ENCODE measurements at regions not wholly inside any gene's neighbourhood (a gene's known extent, or its start where the extent isn't known, plus 50 kb on each side); places are given as distances from the start of the nearest gene placed in this dataset.

DNA sequence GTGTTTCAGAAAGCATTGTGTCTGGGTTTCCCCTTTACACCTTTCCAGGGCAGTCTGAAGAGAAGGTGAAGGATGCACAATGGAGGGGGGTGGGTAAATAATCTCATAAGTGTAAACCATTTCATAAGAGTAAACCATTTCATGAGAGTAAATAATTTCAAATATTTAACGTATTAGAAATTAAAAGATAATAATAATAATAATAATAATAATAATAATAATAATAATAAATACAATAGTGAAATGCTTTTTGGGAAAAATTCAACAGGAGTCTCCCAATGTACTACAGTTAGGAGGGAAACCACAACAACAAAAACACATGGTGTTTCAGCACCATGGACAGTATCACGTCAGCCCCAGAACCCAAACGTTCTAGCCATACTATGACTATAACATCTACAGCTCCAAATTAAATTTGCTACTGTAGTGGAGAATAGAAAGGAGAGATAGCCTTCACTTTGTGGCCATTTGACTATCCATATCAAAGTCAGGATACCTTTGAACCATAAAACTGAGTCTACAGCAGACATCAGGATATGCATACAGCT is 691.8 kb downstream of the BCL11B start:
- Histone ChIP-seq H3K27ac (no peak overlapping the region), H3K4me1 (no peaks in the 10 kb centered on the region), H3K36me3 (no peaks in the 10 kb centered on the region), H3K27me3 (peaks cover 6% of the 10 kb centered on the region), H3K9me3 (no peaks in the 10 kb centered on the region), H3K4me3 (no peak overlapping the region)
- WGBS, 2 donors (ENCODE audit: low coverage in 1 of 2): 6 to 8% methylated on average over 3 of the region's 3 CpGs
- TF ChIP-seq EP300 (IDR thresholded peaks at IDR 0.05): no peak
- TF ChIP-seq, protein P1, sequence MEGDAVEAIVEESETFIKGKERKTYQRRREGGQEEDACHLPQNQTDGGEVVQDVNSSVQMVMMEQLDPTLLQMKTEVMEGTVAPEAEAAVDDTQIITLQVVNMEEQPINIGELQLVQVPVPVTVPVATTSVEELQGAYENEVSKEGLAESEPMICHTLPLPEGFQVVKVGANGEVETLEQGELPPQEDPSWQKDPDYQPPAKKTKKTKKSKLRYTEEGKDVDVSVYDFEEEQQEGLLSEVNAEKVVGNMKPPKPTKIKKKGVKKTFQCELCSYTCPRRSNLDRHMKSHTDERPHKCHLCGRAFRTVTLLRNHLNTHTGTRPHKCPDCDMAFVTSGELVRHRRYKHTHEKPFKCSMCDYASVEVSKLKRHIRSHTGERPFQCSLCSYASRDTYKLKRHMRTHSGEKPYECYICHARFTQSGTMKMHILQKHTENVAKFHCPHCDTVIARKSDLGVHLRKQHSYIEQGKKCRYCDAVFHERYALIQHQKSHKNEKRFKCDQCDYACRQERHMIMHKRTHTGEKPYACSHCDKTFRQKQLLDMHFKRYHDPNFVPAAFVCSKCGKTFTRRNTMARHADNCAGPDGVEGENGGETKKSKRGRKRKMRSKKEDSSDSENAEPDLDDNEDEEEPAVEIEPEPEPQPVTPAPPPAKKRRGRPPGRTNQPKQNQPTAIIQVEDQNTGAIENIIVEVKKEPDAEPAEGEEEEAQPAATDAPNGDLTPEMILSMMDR (IDR thresholded peaks at IDR 0.05): no peak
- TF ChIP-seq POLR2A (IDR thresholded peaks at IDR 0.05): no peak
- TF ChIP-seq POLR2AphosphoS5 (IDR thresholded peaks at IDR 0.05): no peak
- no peak for ATAC-seq

DNA sequence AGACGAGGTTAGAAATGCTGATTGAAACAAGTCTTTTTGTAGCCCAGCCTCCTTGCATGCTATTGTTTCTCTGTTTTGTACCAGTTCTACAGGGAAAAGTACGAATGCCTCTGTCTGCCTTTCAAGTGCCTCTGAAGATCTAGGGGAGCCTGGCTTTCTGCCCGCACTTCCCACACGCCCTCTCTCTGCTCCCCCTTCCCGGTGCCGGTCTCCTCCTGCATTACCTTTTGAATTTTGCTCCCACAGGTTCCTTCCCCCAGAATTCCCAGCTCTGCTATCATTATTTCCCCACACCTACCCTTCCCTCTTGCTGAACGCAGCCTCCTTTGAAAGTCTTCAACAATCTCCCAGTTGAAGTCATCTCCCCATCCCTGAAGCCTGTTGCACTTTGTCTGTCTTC is 689.7 kb downstream of the BCL11B start:
- TF ChIP-seq, protein P1 (IDR thresholded peaks at IDR 0.05): no peak
- TF ChIP-seq POLR2AphosphoS5 (IDR thresholded peaks at IDR 0.05): no peak
- Histone ChIP-seq H3K36me3 (no peaks in the 10 kb centered on the region), H3K4me3 (no peak overlapping the region), H3K27ac (no peak overlapping the region), H3K27me3 (peaks cover 6% of the 10 kb centered on the region), H3K9me3 (no peaks in the 10 kb centered on the region), H3K4me1 (no peaks in the 10 kb centered on the region)
- WGBS, 2 donors (ENCODE audit: low coverage in 1 of 2): 65 to 70% methylated on average over 2 to 7 of the region's 7 CpGs
- no peak for ATAC-seq

DNA sequence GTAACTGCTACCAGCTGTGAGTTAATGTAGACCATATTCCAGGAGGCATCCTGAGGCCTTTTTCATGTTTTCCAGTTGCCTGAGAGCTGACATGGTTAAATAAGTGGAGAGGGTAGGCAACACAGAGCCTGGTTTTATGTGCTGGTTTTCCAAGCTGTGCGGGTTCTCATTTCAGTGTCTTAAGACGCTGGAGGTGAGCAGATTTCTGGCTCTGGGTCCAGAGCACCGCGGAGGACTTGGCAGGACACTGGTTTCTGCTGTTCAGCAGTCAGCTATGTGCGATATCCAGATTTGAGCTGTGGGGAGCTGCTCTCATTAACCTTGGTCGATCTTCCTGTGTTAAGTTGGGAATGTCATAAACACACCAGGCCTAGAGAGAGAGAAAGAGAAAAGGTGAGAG is 680.8 kb downstream of the BCL11B start:
- Histone ChIP-seq H3K27me3 (no peaks in the 10 kb centered on the region), H3K9me3 (no peaks in the 10 kb centered on the region), H3K36me3 (no peaks in the 10 kb centered on the region), H3K4me1 (no peaks in the 10 kb centered on the region), H3K27ac (no peak overlapping the region), H3K4me3 (no peak overlapping the region)
- TF ChIP-seq POLR2AphosphoS5 (IDR thresholded peaks at IDR 0.05): no peak
- TF ChIP-seq EP300 (IDR thresholded peaks at IDR 0.05): no peak
- TF ChIP-seq, protein P1 (IDR thresholded peaks at IDR 0.05): no peak
- no peak for TF ChIP-seq POLR2A (IDR thresholded peaks at IDR 0.05)
- 50% methylated on average over 2 of the region's 6 CpGs; no CpG with 5 or more reads in 1 of the 2 donors for WGBS, 2 donors (ENCODE audit: low coverage in 1 of 2)
- no peak for ATAC-seq

DNA sequence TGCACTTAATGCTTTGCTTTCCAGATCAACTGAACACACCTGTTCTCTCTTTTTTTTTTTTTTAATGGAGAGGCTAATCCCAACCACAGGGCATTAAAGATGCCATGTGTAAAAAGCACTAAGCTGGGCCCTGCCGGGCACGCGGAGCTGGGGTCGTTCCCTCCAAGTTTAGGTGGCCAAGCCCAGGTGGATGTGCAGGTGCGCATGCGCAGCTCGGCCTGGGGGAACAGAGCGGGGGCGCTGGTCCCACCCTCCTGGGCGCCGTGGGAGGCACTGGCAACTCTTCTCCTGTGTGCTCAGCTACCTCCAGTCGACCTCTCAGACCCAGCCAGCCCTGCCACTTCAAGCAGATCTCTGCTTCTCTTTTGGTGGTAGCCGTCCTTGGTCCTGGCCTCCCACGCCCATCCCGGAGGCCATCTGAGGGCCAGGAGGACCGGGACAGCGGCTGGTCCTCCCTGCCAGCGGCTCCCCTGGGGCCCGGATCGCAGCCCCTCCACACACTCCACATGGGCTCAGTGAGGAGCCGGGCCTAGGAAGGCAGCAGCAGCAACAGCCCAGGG is 679.3 kb downstream of the BCL11B start:
- 79% methylated on average over 6 of the region's 21 CpGs; no CpG with 5 or more reads in 1 of the 2 donors for WGBS, 2 donors (ENCODE audit: low coverage in 1 of 2)
- H3K27me3 ChIP-seq: no peaks in the 10 kb centered on the region
- no peak overlapping the region for H3K4me3 ChIP-seq
- H3K27ac ChIP-seq: no peak overlapping the region
- ATAC-seq: no peak
- H3K36me3 ChIP-seq: no peaks in the 10 kb centered on the region
- no peaks in the 10 kb centered on the region for H3K4me1 ChIP-seq
- TF ChIP-seq POLR2A (IDR thresholded peaks at IDR 0.05): no peak
- peaks cover 0 to 12% (median 0%) of the 10 kb centered on the region in 3 donors for H3K9me3 ChIP-seq

DNA sequence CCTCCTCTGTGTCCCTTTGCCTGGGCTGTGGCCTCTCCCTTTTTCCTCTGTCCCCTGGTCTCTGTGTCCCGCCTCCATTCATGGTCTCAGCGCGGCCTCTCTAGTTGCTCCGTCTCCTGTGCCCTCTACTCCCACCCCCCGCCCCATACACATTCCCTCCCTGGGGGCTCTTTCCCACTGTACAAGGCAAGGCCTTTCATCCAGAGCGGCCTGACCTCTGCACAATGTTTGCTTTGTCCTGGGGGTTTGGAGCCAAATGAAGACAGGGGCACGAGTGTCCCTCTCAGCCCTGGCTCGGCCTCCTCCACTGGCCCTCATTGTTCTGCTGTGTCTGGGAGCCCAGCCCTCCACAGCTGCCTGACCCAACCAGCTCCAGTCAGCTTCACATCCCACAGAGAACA is 678.6 kb downstream of the BCL11B start:
- Histone ChIP-seq H3K9me3 (peaks cover 0 to 17% (median 0%) of the 10 kb centered on the region in 3 donors), H3K36me3 (no peaks in the 10 kb centered on the region), H3K27me3 (no peaks in the 10 kb centered on the region), H3K4me1 (no peaks in the 10 kb centered on the region), H3K27ac (no peak overlapping the region), H3K4me3 (no peak overlapping the region)
- TF ChIP-seq, protein P1 (IDR thresholded peaks at IDR 0.05): no peak
- TF ChIP-seq EP300 (IDR thresholded peaks at IDR 0.05) (no peak), POLR2A (IDR thresholded peaks at IDR 0.05) (no peak), POLR2AphosphoS5 (IDR thresholded peaks at IDR 0.05) (no peak)
- ATAC-seq: no peak
- whole genome bisulfite sequencing, 2 donors (ENCODE audit: low coverage in 1 of 2): 76 to 78% methylated on average over 4 to 5 of the region's 8 CpGs
